A673 (cell line): ENCODE measurements at regions not wholly inside any gene's neighbourhood (a gene's known extent, or its start where the extent isn't known, plus 50 kb on each side); places are given as distances from the start of the nearest gene placed in this dataset.

Experiments
- EZH2 ChIP-seq: fragments of 200-600 bp; sonication (generic); IDR thresholded peaks from 2 replicates; pipeline ENCODE4 v1.6.1; 2017; ENCODE audit warnings: borderline replicate concordance, low read depth, mild to moderate bottlenecking, mixed read lengths, antibody characterized with exemption, low read length; ENCODE audit not compliant: poor library complexity, severe bottlenecking
- TF ChIP-seq, protein P1 (sequence below): fragments of 300-800, 200-600 bp; sonication (generic); conservative IDR thresholded peaks from 2 replicates; pipeline ENCODE4 v1.5.1; 2017; ENCODE audit warnings: low read depth, mild to moderate bottlenecking, antibody characterized with exemption, low read length, moderate library complexity, mixed read lengths

GRCh38 chr3:106168962-106169750, 300.3 kb upstream of the CBLB start:
- TF ChIP-seq, protein P1, sequence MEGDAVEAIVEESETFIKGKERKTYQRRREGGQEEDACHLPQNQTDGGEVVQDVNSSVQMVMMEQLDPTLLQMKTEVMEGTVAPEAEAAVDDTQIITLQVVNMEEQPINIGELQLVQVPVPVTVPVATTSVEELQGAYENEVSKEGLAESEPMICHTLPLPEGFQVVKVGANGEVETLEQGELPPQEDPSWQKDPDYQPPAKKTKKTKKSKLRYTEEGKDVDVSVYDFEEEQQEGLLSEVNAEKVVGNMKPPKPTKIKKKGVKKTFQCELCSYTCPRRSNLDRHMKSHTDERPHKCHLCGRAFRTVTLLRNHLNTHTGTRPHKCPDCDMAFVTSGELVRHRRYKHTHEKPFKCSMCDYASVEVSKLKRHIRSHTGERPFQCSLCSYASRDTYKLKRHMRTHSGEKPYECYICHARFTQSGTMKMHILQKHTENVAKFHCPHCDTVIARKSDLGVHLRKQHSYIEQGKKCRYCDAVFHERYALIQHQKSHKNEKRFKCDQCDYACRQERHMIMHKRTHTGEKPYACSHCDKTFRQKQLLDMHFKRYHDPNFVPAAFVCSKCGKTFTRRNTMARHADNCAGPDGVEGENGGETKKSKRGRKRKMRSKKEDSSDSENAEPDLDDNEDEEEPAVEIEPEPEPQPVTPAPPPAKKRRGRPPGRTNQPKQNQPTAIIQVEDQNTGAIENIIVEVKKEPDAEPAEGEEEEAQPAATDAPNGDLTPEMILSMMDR, result no peak
- no peak for TF ChIP-seq EZH2
